ENCODE measurements at regions not wholly inside any gene's neighbourhood (a gene's known extent, or its start where the extent isn't known, plus 50 kb on each side); places are given as distances from the start of the nearest gene placed in this dataset.

DNA sequence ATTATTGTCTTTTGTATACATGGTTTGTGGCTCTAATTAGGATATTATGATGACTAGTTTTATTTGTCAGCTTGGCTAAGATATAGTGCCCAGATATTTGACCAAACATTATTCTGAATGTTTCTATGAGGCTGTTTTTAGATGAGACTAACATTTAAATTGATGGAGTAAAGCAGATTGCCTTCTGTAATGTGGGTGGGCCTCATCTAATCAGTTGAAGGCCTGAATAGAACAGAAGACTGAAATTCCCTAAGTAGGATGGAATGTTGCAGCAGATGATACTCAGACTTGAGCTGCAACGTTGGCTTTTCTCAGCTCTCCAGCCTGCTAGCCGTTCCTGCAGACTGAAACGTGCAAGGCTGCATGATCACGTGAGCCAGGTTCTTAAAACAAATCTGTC lies 546.5 kb downstream of the EDEM1 start:
- Mint-ChIP-seq H3K36me3 (ENCODE audit: low read depth, unreplicated experiment) (no peaks in the 10 kb centered on the region), H3K4me3 (ENCODE audit: unreplicated experiment) (no peak overlapping the region), H3K27ac (ENCODE audit: unreplicated experiment) (no peak overlapping the region), H3K4me1 (ENCODE audit: low read depth, unreplicated experiment) (no peaks in the 10 kb centered on the region), H3K27me3 (ENCODE audit: low read depth, unreplicated experiment) (no peaks in the 10 kb centered on the region), H3K9me3 (ENCODE audit: unreplicated experiment) (peaks cover 6% of the 10 kb centered on the region)
- no peaks in the 10 kb centered on the region for H3K79me2 ChIP-seq (ENCODE audit: insufficient read depth, low read length)
- TF ChIP-seq EZH2 (IDR thresholded peaks at IDR 0.05; ENCODE audit: insufficient read depth, low read length): no peak
- no peak for TF ChIP-seq CTCF (IDR thresholded peaks at IDR 0.05; ENCODE audit: insufficient read depth, low read depth, low read length)
- no peak for DNase-seq (ENCODE audit: low read depth)
- H3K36me3 ChIP-seq (ENCODE audit: insufficient read depth, low read length): no peaks in the 10 kb centered on the region
- no peaks in the 10 kb centered on the region for H3K27me3 ChIP-seq (ENCODE audit: insufficient read depth, low read length)
- no peak for FAIRE-seq
- no peak overlapping the region for H3K4me3 ChIP-seq (ENCODE audit: insufficient read depth, low read depth, low read length)
- no peaks in the 10 kb centered on the region for H4K20me1 ChIP-seq (ENCODE audit: insufficient read depth, low read length)
- no peak overlapping the region for H3K27ac ChIP-seq (ENCODE audit: low read depth, low read length)
- H3K4me2 ChIP-seq (ENCODE audit: low read length): no peak overlapping the region
- no peak overlapping the region for H2AFZ ChIP-seq (ENCODE audit: low read depth, low read length)
- no peak overlapping the region for H3K9ac ChIP-seq (ENCODE audit: low read length)
- peaks cover 4% of the 10 kb centered on the region for H3K9me3 ChIP-seq (ENCODE audit: insufficient read depth, low read depth, low read length)
- H3K4me1 ChIP-seq (ENCODE audit: insufficient read depth, low read length): no peaks in the 10 kb centered on the region

GRCh38 chr3:5735896-5736295 lies 548.4 kb downstream of the EDEM1 start:
- no peak overlapping the region for H3K27ac ChIP-seq (ENCODE audit: low read depth, low read length)
- no peaks in the 10 kb centered on the region for H3K36me3 ChIP-seq (ENCODE audit: insufficient read depth, low read length)
- FAIRE-seq (no peak), DNase-seq (ENCODE audit: low read depth) (no peak)
- Mint-ChIP-seq H3K27me3 (ENCODE audit: low read depth, unreplicated experiment) (no peaks in the 10 kb centered on the region), H3K4me1 (ENCODE audit: low read depth, unreplicated experiment) (no peaks in the 10 kb centered on the region), H3K4me3 (ENCODE audit: unreplicated experiment) (no peak overlapping the region), H3K36me3 (ENCODE audit: low read depth, unreplicated experiment) (no peaks in the 10 kb centered on the region), H3K9me3 (ENCODE audit: unreplicated experiment) (peaks cover 6% of the 10 kb centered on the region), H3K27ac (ENCODE audit: unreplicated experiment) (no peak overlapping the region)
- no peaks in the 10 kb centered on the region for H3K27me3 ChIP-seq (ENCODE audit: insufficient read depth, low read length)
- H3K9me3 ChIP-seq (ENCODE audit: insufficient read depth, low read depth, low read length): no peaks in the 10 kb centered on the region
- no peak for TF ChIP-seq CTCF (IDR thresholded peaks at IDR 0.05; ENCODE audit: insufficient read depth, low read depth, low read length)
- no peak for TF ChIP-seq EZH2 (IDR thresholded peaks at IDR 0.05; ENCODE audit: insufficient read depth, low read length)
- H3K79me2 ChIP-seq (ENCODE audit: insufficient read depth, low read length): no peaks in the 10 kb centered on the region
- H3K4me1 ChIP-seq (ENCODE audit: insufficient read depth, low read length): no peaks in the 10 kb centered on the region
- H3K9ac ChIP-seq (ENCODE audit: low read length): no peak overlapping the region
- H3K4me3 ChIP-seq (ENCODE audit: insufficient read depth, low read depth, low read length): no peak overlapping the region
- H2AFZ ChIP-seq (ENCODE audit: low read depth, low read length): no peak overlapping the region
- H4K20me1 ChIP-seq (ENCODE audit: insufficient read depth, low read length): no peaks in the 10 kb centered on the region
- no peak overlapping the region for H3K4me2 ChIP-seq (ENCODE audit: low read length)

DNA sequence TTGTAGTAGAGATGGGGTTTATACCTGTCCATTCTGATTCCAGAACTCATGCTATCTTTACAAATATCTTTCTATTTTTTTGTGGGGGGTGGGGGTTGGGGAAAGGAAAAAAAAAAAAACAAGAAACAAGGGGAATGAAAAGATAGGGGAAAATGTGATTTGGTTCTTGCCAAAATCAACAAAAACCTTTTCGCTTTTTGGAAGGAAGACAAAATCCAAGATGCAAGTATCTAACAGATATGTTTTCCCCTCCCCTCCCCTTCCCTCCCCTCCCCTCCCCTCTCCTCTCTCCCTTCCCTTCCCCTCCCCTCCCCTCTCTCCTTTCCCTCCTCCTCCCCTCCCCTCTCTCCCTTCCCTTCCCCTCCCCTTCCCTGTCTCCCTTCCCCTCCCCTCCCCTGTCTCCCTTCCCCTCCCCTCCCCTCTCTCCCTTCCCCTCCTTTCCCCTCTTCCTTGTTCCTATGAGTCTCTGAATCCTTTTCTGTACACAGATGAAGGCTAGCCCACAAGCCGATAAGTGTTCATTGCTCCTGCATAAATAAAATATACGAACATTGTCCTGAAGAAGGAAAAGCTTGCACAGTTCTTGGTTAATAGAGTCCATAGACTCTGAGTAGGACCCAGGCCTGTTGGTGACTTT lies 551.9 kb downstream of the EDEM1 start:
- no peaks in the 10 kb centered on the region for H3K9me3 Mint-ChIP-seq (ENCODE audit: unreplicated experiment)
- Histone ChIP-seq H3K4me3 (ENCODE audit: insufficient read depth, low read depth, low read length) (no peak overlapping the region), H3K27me3 (ENCODE audit: insufficient read depth, low read length) (no peaks in the 10 kb centered on the region), H2AFZ (ENCODE audit: low read depth, low read length) (no peak overlapping the region), H3K4me1 (ENCODE audit: insufficient read depth, low read length) (no peaks in the 10 kb centered on the region), H3K9ac (ENCODE audit: low read length) (no peak overlapping the region), H3K9me3 (ENCODE audit: insufficient read depth, low read depth, low read length) (no peaks in the 10 kb centered on the region), H3K4me2 (ENCODE audit: low read length) (no peak overlapping the region), H3K36me3 (ENCODE audit: insufficient read depth, low read length) (no peaks in the 10 kb centered on the region), H3K79me2 (ENCODE audit: insufficient read depth, low read length) (no peaks in the 10 kb centered on the region), H3K27ac (ENCODE audit: low read depth, low read length) (no peak overlapping the region), H4K20me1 (ENCODE audit: insufficient read depth, low read length) (no peaks in the 10 kb centered on the region)
- no peak overlapping the region for H3K27ac Mint-ChIP-seq (ENCODE audit: unreplicated experiment)
- TF ChIP-seq CTCF (IDR thresholded peaks at IDR 0.05; ENCODE audit: insufficient read depth, low read depth, low read length) (no peak), EZH2 (IDR thresholded peaks at IDR 0.05; ENCODE audit: insufficient read depth, low read length) (no peak)
- no peak overlapping the region for H3K4me3 Mint-ChIP-seq (ENCODE audit: unreplicated experiment)
- H3K27me3 Mint-ChIP-seq (ENCODE audit: low read depth, unreplicated experiment): no peaks in the 10 kb centered on the region
- DNase-seq (ENCODE audit: low read depth) (no peak), FAIRE-seq (no peak)
- H3K36me3 Mint-ChIP-seq (ENCODE audit: low read depth, unreplicated experiment): no peaks in the 10 kb centered on the region
- H3K4me1 Mint-ChIP-seq (ENCODE audit: low read depth, unreplicated experiment): no peaks in the 10 kb centered on the region
